Neural progenitor cell (in vitro differentiated cells): ENCODE measurements at regions not wholly inside any gene's neighbourhood (a gene's known extent, or its start where the extent isn't known, plus 50 kb on each side); places are given as distances from the start of the nearest gene placed in this dataset.

Experiments
- CTCF ChIP-seq: fragments of 200-600 bp; sonication (generic); IDR thresholded peaks from 2 replicates; pipeline ENCODE4 v1.5.1; 2017; ENCODE audit warnings: antibody characterized with exemption, mild to moderate bottlenecking
- EZH2 ChIP-seq: fragments of 200-600 bp; sonication (generic); IDR thresholded peaks from 2 replicates; pipeline ENCODE4 v1.6.1; 2017; ENCODE audit warnings: antibody characterized with exemption, mild to moderate bottlenecking, moderate library complexity

GRCh38 chr2:146068051-146068450 is 1548.1 kb upstream of the ZEB2 start:
- TF ChIP-seq CTCF (no peak), EZH2 (no peak)
